IMR-90 (cell line): ENCODE measurements at regions not wholly inside any gene's neighbourhood (a gene's known extent, or its start where the extent isn't known, plus 50 kb on each side); places are given as distances from the start of the nearest gene placed in this dataset.
A peak's percentile ranks its signal among the peaks of the same experiment; 100 is the strongest.

Experiments used
- ATAC-seq: fragments of 200-7000 bp; cut with Tn5 transposase; 2 replicates; pipeline ENCODE4 v1.9.1; 2020; ENCODE audit warnings: low read depth, mild to moderate bottlenecking, moderate library complexity
- BruUV-seq: library from RNA; stranded (reverse); fragments of 400-500 nt; replicated peaks from 2 replicates; lab custom pipeline; 2021; lab: Mats Ljungman, UMichigan
- CTCF ChIA-PET: fragments of 300-600 bp; formaldehyde crosslinking; extraction: SDS; loops from one replicate; lab custom pipeline; 2021; ENCODE audit warnings: antibody characterized with exemption; lab: Yijun Ruan, JAX
- POLR2A ChIA-PET: fragments of 300-600 bp; sonication (Branson Sonifier 250); formaldehyde crosslinking; loops from one replicate; lab custom pipeline; 2022; ENCODE audit warnings: antibody characterized with exemption; ENCODE audit not compliant: unreplicated experiment; lab: Charles Lee
- DNase-seq: peaks from one replicate; pipeline ENCODE4 v3.0.0; 2013
- H2AFZ ChIP-seq: replicated peaks from 2 replicates; pipeline ENCODE3; 2013; ENCODE audit warnings: low read length, mild to moderate bottlenecking; ENCODE audit not compliant: poor library complexity
- H2AK5ac ChIP-seq: 2 replicates; pipeline ENCODE4 v1.6.1; 2013; ENCODE audit warnings: low read depth, low read length, inconsistent platforms
- H2AK9ac ChIP-seq: replicated peaks from 2 replicates; pipeline ENCODE3; 2013; ENCODE audit warnings: mild to moderate bottlenecking, low read depth, low read length, moderate library complexity; ENCODE audit not compliant: poor library complexity
- H2BK120ac ChIP-seq: 2 replicates; pipeline ENCODE4 v1.6.1; 2013; ENCODE audit warnings: low read depth, low read length, inconsistent platforms
- H2BK15ac ChIP-seq: 3 replicates; pipeline ENCODE4 v1.6.1; 2013; ENCODE audit warnings: low read depth, low read length, inconsistent platforms
- H2BK20ac ChIP-seq: 2 replicates; pipeline ENCODE4 v1.6.1; 2013; ENCODE audit warnings: low read depth, mild to moderate bottlenecking, inconsistent platforms, low read length, moderate library complexity
- H2BK5ac ChIP-seq: 2 replicates; pipeline ENCODE4 v1.6.1; 2013; ENCODE audit warnings: mild to moderate bottlenecking, low read depth, low read length, inconsistent platforms; ENCODE audit not compliant: poor library complexity, severe bottlenecking
- H3K14ac ChIP-seq: replicated peaks from 2 replicates; pipeline ENCODE4 v1.6.1; 2013; ENCODE audit warnings: low read depth, low read length, inconsistent platforms
- H3K18ac ChIP-seq: 2 replicates; pipeline ENCODE4 v1.6.1; 2013; ENCODE audit warnings: low read depth, low read length, control low read depth
- H3K23ac ChIP-seq: 2 replicates; pipeline ENCODE4 v1.6.1; 2013; ENCODE audit warnings: low read depth, low read length, inconsistent platforms
- H3K27ac ChIP-seq: 2 replicates; pipeline ENCODE4 v1.5.1; 2013; ENCODE audit warnings: mild to moderate bottlenecking, control low read depth, low read length; ENCODE audit not compliant: insufficient read depth
- H3K27me3 ChIP-seq: 2 replicates; pipeline ENCODE4 v1.6.1; 2013; ENCODE audit warnings: low read length; ENCODE audit not compliant: control insufficient read depth, insufficient read depth
- H3K36me3 ChIP-seq: 2 replicates; pipeline ENCODE4 v1.6.1; 2013; ENCODE audit warnings: low read length, mixed read lengths; ENCODE audit not compliant: control insufficient read depth, insufficient read depth
- H3K4ac ChIP-seq: 2 replicates; pipeline ENCODE4 v1.6.1; 2013; ENCODE audit warnings: low read depth, low read length, inconsistent platforms
- H3K4me1 ChIP-seq: 2 replicates; pipeline ENCODE4 v1.6.1; 2013; ENCODE audit warnings: low read length, mixed read lengths; ENCODE audit not compliant: control insufficient read depth, insufficient read depth
- H3K4me2 ChIP-seq: 2 replicates; pipeline ENCODE4 v1.6.1; 2013; ENCODE audit warnings: low read depth, mild to moderate bottlenecking, control low read depth, low read length, moderate library complexity
- H3K4me3 ChIP-seq: 2 replicates; pipeline ENCODE4 v1.5.1; 2013; ENCODE audit warnings: low read depth, mild to moderate bottlenecking, control low read depth, low read length, moderate library complexity; ENCODE audit not compliant: insufficient read depth
- H3K56ac ChIP-seq: 2 replicates; pipeline ENCODE4 v1.6.1; 2013; ENCODE audit warnings: low read length, inconsistent platforms; ENCODE audit not compliant: insufficient read depth; ENCODE audit errors: extremely low read depth
- H3K79me1 ChIP-seq, 2 experiments: 2 replicates each; pipeline ENCODE4 v1.6.1; 2013; ENCODE audit warnings: low read length in 2 of 2, inconsistent platforms in 1 of 2, low read depth in 1 of 2
- H3K9ac ChIP-seq: 2 replicates; pipeline ENCODE4 v1.6.1; 2013; ENCODE audit warnings: low read depth, low read length, control low read depth
- H3K9me1 ChIP-seq: 2 replicates; pipeline ENCODE4 v1.6.1; 2013; ENCODE audit warnings: low read length, inconsistent platforms; ENCODE audit not compliant: insufficient read depth
- H3K9me3 ChIP-seq: 2 replicates; pipeline ENCODE4 v1.6.1; 2013; ENCODE audit warnings: low read length; ENCODE audit not compliant: control insufficient read depth, insufficient read depth
- H4K20me1 ChIP-seq: 2 replicates; pipeline ENCODE4 v1.6.1; 2013; ENCODE audit warnings: low read length, inconsistent platforms; ENCODE audit not compliant: insufficient read depth
- H4K5ac ChIP-seq: 2 replicates; pipeline ENCODE4 v1.6.1; 2013; ENCODE audit warnings: mild to moderate bottlenecking, low read depth, low read length, control low read depth
- H4K8ac ChIP-seq, 2 experiments: 2 replicates each; pipeline ENCODE4 v1.6.1; 2013; ENCODE audit warnings: low read depth in 2 of 2, low read length in 2 of 2, control low read depth in 1 of 2, inconsistent platforms in 1 of 2
- H4K91ac ChIP-seq: 2 replicates; pipeline ENCODE4 v1.6.1; 2013; ENCODE audit warnings: low read depth, low read length, inconsistent platforms; ENCODE audit not compliant: insufficient read depth
- NFE2L2 ChIP-seq: fragments of 150-350 bp; IDR thresholded peaks from 2 replicates; pipeline ENCODE4 v1.6.1; 2016; ENCODE audit warnings: low read depth, mild to moderate bottlenecking, low read length
- RAD21 ChIP-seq: IDR thresholded peaks from 2 replicates; pipeline ENCODE4 v1.6.1; 2012; ENCODE audit warnings: low read length, improper control_type of control experiment
- RFX5 ChIP-seq: IDR thresholded peaks from 2 replicates; pipeline ENCODE4 v1.8.0; 2012; ENCODE audit warnings: low read depth, mild to moderate bottlenecking, low read length, moderate library complexity
- WGBS, 2 experiments: methylation state at CpG; one replicate each; pipeline versions ENCODE4 v1.1.5 to v1.1.7; 2013; ENCODE audit warnings: missing lambda C conversion rate in 2 of 2; ENCODE audit not compliant: insufficient read length in 1 of 2; ENCODE audit errors: extremely low coverage in 2 of 2; 5-methylcytosine and 5-hydroxymethylcytosine counted together
- dilution Hi-C: fragments of 300-500 bp; cut with HindIII; formaldehyde crosslinking; loops from one replicate; pipeline ENCODE4 v1.14.3; 2018; ENCODE audit warnings: low sequenced_read_pairs; ENCODE audit not compliant: unreplicated experiment
- in situ Hi-C: fragments of 300-500 bp; cut with MboI; formaldehyde crosslinking; loops from 3 replicates; pipeline ENCODE4 v1.14.3; 2019; ENCODE audit warnings: low sequenced_read_pairs, inconsistent platforms, mixed read lengths
- intact Hi-C: fragments of 100-400 bp; cut with micrococcal nuclease; formaldehyde crosslinking; loops from 2 replicates; pipeline ENCODE4 v1.10.0; 2022
- TF ChIP-seq, protein P1 (sequence below): fragments of 150-350 bp; IDR thresholded peaks from 2 replicates; pipeline ENCODE4 v1.6.1; 2016; ENCODE audit warnings: low read depth, mild to moderate bottlenecking, low read length, moderate library complexity, borderline replicate concordance

DNA sequence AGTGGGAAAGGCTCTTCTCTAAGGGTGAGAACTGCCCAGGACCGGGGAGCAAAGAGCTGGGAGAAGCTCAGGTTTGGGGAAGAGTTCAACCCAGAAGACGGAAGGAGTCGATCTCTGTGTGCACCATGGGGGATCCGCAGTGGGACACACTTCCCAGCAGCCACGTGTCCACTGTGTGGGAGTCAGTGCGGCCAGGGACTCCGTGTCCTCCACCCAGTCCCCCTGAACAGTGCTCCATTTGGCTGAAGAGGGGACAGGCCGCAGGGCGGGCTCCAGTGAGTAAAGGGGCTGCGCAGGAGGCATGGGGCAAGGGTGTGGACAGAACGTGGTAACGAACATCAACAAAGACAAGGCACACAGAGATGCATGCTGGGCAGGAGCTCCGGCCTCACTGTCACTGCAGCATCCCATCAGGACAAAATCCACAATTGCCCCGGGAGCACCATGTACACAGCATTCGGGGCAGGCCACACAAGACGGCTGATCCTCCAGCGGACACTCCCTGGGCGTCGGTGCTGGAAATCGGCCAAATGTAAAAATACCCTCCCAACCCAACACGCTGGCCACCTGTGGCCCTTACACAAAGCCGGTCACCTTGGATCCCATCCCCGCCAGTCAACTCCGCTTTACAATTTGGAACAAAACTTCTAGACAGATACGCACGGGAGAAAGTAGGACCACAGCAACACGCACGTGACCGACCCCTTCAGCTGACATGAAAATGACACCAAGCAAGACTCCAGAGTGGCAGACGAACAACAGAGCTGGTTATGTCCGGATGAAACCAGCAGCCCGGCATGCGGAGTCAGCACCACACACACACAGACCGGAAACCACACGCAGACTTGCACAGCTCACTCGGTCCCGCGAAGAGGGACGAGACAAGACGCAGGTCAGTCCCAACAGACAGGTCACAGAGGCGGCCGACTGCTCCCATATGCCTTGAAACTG, 366.8 kb downstream of the SHANK2 start:
- in situ Hi-C loops, result no loop called here

More for the DNA sequence above, 366.8 kb downstream of the SHANK2 start:
- Histone ChIP-seq H3K23ac (no peak overlapping the region), H3K4me1 (no peaks in the 10 kb centered on the region), H2BK15ac (no peak overlapping the region), H3K9me1 (no peaks in the 10 kb centered on the region), H2AK5ac (no peak overlapping the region), H2AFZ (no peak overlapping the region), H3K27me3 (no peaks in the 10 kb centered on the region; the same call in 1 of the 2 replicates), H4K91ac (no peak overlapping the region), H3K4me2 (no peak overlapping the region), H2BK120ac (no peak overlapping the region), H3K14ac (no peak overlapping the region), H3K56ac (no peak overlapping the region; the same call in 1 of the 2 replicates), H3K4ac (no peak overlapping the region), H3K36me3 (peaks cover 2% of the 10 kb centered on the region; the same call in 1 of the 2 replicates), H3K27ac (no peak overlapping the region), H2AK9ac (no peak overlapping the region), H4K8ac (no peak overlapping the region), H2BK5ac (no peak overlapping the region), H4K20me1 (no peaks in the 10 kb centered on the region), H4K5ac (no peak overlapping the region), H3K18ac (no peak overlapping the region), H3K9ac (no peak overlapping the region), H3K4me3 (no peak overlapping the region), H2BK20ac (no peak overlapping the region), H3K9me3 (peaks cover 5% of the 10 kb centered on the region; the same call in 1 of the 2 replicates), H3K79me1 (no peaks in the 10 kb centered on the region)
- no TSS peak for BruUV-seq
- DNase-seq (peak; percentile 11), ATAC-seq (peak; percentile 21; the same call in 1 of the 2 replicates)
- ChIA-PET POLR2A (no interaction called here), CTCF (interaction anchor here (0.6 kb wide), 1 partner anchor 55 kb away, joined by 3 read pairs; no protein-coding TSS in a partner anchor)
- intact Hi-C loops (no loop called here), dilution Hi-C loops (no loop called here)
- no peak for TF ChIP-seq RFX5
- TF ChIP-seq RAD21, result no peak
- no peak for TF ChIP-seq NFE2L2
- TF ChIP-seq, protein P1, sequence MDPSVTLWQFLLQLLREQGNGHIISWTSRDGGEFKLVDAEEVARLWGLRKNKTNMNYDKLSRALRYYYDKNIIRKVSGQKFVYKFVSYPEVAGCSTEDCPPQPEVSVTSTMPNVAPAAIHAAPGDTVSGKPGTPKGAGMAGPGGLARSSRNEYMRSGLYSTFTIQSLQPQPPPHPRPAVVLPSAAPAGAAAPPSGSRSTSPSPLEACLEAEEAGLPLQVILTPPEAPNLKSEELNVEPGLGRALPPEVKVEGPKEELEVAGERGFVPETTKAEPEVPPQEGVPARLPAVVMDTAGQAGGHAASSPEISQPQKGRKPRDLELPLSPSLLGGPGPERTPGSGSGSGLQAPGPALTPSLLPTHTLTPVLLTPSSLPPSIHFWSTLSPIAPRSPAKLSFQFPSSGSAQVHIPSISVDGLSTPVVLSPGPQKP, result no peak
- WGBS, 2 experiments, result 76% methylated on average over 7 of the region's 42 CpGs; no CpG with 5 or more reads in 1 of the 2 experiments
